B cell (primary cell): ENCODE measurements at regions not wholly inside any gene's neighbourhood (a gene's known extent, or its start where the extent isn't known, plus 50 kb on each side); places are given as distances from the start of the nearest gene placed in this dataset.

Source experiments
- ATAC-seq: fragments of 200-7000 bp; cut with Tn5 transposase; one replicate; pipeline ENCODE4 v1.10.0; 2021; ENCODE audit warnings: low read depth, mild to moderate bottlenecking, moderate number of reproducible peaks, moderate library complexity
- CTCF ChIA-PET: fragments of 350-600 bp; sonication (Branson Sonifier 250); formaldehyde crosslinking; loops from one replicate; lab custom pipeline; 2021; ENCODE audit warnings: antibody characterized with exemption, inconsistent platforms; lab: Charles Lee
- POLR2A ChIA-PET: fragments of 350-600 bp; sonication (Branson Sonifier 250); formaldehyde crosslinking; loops from one replicate; lab custom pipeline; 2021; ENCODE audit warnings: antibody characterized with exemption; lab: Charles Lee
- DNase-seq: peaks from one replicate; pipeline ENCODE4 v3.0.0; 2013
- H2AFZ ChIP-seq: 2 replicates; pipeline ENCODE4 v1.6.1; 2012; ENCODE audit warnings: mild to moderate bottlenecking, low read depth, low read length; ENCODE audit not compliant: insufficient read depth, poor library complexity, severe bottlenecking
- H3K27ac ChIP-seq, 2 donors: 1 replicate in 1 of 2; 2 replicates in 1 of 2; pipeline ENCODE4 v1.5.1; 2012 to 2013; ENCODE audit warnings: low read length in 2 of 2, mild to moderate bottlenecking in 2 of 2, moderate library complexity in 1 of 2
- H3K27me3 ChIP-seq, 4 experiments: fragments of 200-600 bp in 1 of 4; sonication (generic) in 1 of 4; replicated peaks in 1 of 4; 1 replicate in 2 of 4; 2 replicates in 2 of 4; pipeline versions ENCODE4 v1.6.1 to v1.7.0; 2013 to 2016; ENCODE audit warnings: low read length in 3 of 4, mild to moderate bottlenecking in 2 of 4, mixed read lengths in 1 of 4, moderate library complexity in 1 of 4; ENCODE audit not compliant: insufficient read depth in 4 of 4, control insufficient read depth in 3 of 4; ENCODE audit errors: control extremely low read depth in 1 of 4
- H3K36me3 ChIP-seq, 2 experiments: replicated peaks in 1 of 2; 1 replicate in 1 of 2; 2 replicates in 1 of 2; pipeline versions ENCODE4 v1.6.1 to v1.7.1; 2013; ENCODE audit warnings: low read length in 1 of 2; ENCODE audit not compliant: insufficient read depth in 2 of 2, control insufficient read depth in 1 of 2; ENCODE audit errors: control extremely low read depth in 1 of 2, extremely low read depth in 1 of 2
- H3K4me1 ChIP-seq, 2 donors: fragments of 200-600 bp in 1 of 2; sonication (generic) in 1 of 2; 1 replicate in 1 of 2; 2 replicates in 1 of 2; pipeline versions ENCODE4 v1.5.1 to v1.6.1; 2013 to 2017; ENCODE audit warnings: low read length in 2 of 2; ENCODE audit not compliant: control insufficient read depth in 2 of 2, insufficient read depth in 2 of 2
- H3K4me2 ChIP-seq: replicated peaks from 2 replicates; pipeline ENCODE3; 2012; ENCODE audit warnings: mild to moderate bottlenecking, low read depth, low read length; ENCODE audit not compliant: poor library complexity, severe bottlenecking
- H3K4me3 ChIP-seq, 5 experiments: fragments of 200-600 bp in 1 of 5; sonication (generic) in 1 of 5; 1 replicate in 3 of 5; 2 replicates in 2 of 5; pipeline versions ENCODE4 v1.5.1 to v1.7.0; 2011 to 2016; ENCODE audit warnings: low read length in 4 of 5, mild to moderate bottlenecking in 4 of 5, low read depth in 2 of 5, control low read depth in 1 of 5, moderate library complexity in 1 of 5; ENCODE audit not compliant: insufficient read depth in 1 of 5; ENCODE audit errors: control extremely low read depth in 1 of 5, extremely low read depth in 1 of 5
- H3K79me2 ChIP-seq: fragments of 200-600 bp; sonication (generic); one replicate; pipeline ENCODE4 v1.6.0; 2016; ENCODE audit warnings: low read length; ENCODE audit not compliant: control insufficient read depth, insufficient read depth
- H3K9ac ChIP-seq: fragments of 200-600 bp; sonication (generic); 2 replicates; pipeline ENCODE4 v1.6.1; 2017; ENCODE audit warnings: mild to moderate bottlenecking, low read length, moderate library complexity
- H3K9me3 ChIP-seq, 3 donors: one replicate each; pipeline versions ENCODE4 v1.6.1 to v1.7.1; 2013; ENCODE audit warnings: low read length in 2 of 3; ENCODE audit not compliant: control insufficient read depth in 2 of 3, insufficient read depth in 1 of 3; ENCODE audit errors: control extremely low read depth in 1 of 3
- H4K20me1 ChIP-seq: 2 replicates; pipeline ENCODE4 v1.6.0; 2012; ENCODE audit warnings: mild to moderate bottlenecking, low read length; ENCODE audit not compliant: insufficient read depth, control insufficient read depth, poor library complexity, severe bottlenecking
- H3K27ac Mint-ChIP-seq: one replicate; pipeline ENCODE4 v1.8.0; 2021; ENCODE audit warnings: mixed read lengths
- H3K27me3 Mint-ChIP-seq: one replicate; pipeline ENCODE4 v1.8.0; 2021; ENCODE audit warnings: mixed read lengths
- H3K4me1 Mint-ChIP-seq: one replicate; pipeline ENCODE4 v1.8.0; 2021; ENCODE audit warnings: mixed read lengths
- H3K4me3 Mint-ChIP-seq: one replicate; pipeline ENCODE4 v1.8.0; 2021; ENCODE audit warnings: mixed read lengths
- H3K9me3 Mint-ChIP-seq: one replicate; pipeline ENCODE4 v1.8.0; 2022; ENCODE audit warnings: mixed read lengths; ENCODE audit not compliant: insufficient read depth
- EZH2 ChIP-seq: IDR thresholded peaks from 2 replicates; pipeline ENCODE4 v1.6.1; 2012; ENCODE audit warnings: borderline replicate concordance, low read depth, mild to moderate bottlenecking, moderate library complexity, low read length; ENCODE audit not compliant: insufficient read depth, poor library complexity, severe bottlenecking
- WGBS: methylation state at CpG from one replicate; pipeline ENCODE4 v1.1.5; 2013; ENCODE audit warnings: missing lambda C conversion rate; ENCODE audit not compliant: insufficient coverage; 5-methylcytosine and 5-hydroxymethylcytosine counted together
- intact Hi-C: fragments of 100-400 bp; cut with micrococcal nuclease; formaldehyde crosslinking; loops from one replicate; pipeline ENCODE4 v1.10.0; 2022
- TF ChIP-seq, protein P1 (sequence below): fragments of 200-600 bp; IDR thresholded peaks from one replicate; pipeline ENCODE4 v1.8.0; 2022; ENCODE audit warnings: antibody characterized with exemption, mild to moderate bottlenecking

DNA sequence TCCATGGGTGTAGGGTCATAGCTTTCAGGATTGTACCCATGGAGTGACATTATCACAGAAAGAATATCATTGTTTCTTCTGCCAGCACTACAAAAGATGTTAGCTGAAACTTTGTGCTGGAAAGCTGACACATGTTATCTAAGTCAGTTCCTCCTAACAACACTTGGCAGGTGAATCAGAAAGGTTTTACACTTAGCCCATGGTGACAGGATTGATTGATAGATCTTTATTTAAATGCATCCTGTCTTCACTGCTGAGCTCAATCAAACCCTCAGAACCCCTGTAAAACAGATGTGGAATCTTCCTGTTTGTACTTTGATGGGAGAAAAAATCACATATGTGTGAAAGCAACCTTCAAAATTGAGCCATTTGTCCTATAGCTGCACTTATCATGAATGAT lies 811.5 kb upstream of the ANO3 start:
- Histone ChIP-seq H3K9me3 (no peaks in the 10 kb centered on the region), H3K79me2 (no peaks in the 10 kb centered on the region), H3K36me3 (no peaks in the 10 kb centered on the region), H3K4me1 (no peaks in the 10 kb centered on the region), H3K27ac (no peak overlapping the region), H3K9ac (no peak overlapping the region), H3K4me2 (no peak overlapping the region), H3K27me3 (no peaks in the 10 kb centered on the region), H2AFZ (no peak overlapping the region), H4K20me1 (no peaks in the 10 kb centered on the region), H3K4me3 (no peak overlapping the region)
- ChIA-PET POLR2A (no interaction called here), CTCF (no interaction called here)
- intact Hi-C loops = no loop called here
- Mint-ChIP-seq H3K4me1 (no peaks in the 10 kb centered on the region), H3K27ac (no peak overlapping the region), H3K4me3 (no peak overlapping the region), H3K27me3 (no peaks in the 10 kb centered on the region), H3K9me3 (no peaks in the 10 kb centered on the region)
- DNase-seq (no peak), ATAC-seq (no peak)
- TF ChIP-seq, protein P1, sequence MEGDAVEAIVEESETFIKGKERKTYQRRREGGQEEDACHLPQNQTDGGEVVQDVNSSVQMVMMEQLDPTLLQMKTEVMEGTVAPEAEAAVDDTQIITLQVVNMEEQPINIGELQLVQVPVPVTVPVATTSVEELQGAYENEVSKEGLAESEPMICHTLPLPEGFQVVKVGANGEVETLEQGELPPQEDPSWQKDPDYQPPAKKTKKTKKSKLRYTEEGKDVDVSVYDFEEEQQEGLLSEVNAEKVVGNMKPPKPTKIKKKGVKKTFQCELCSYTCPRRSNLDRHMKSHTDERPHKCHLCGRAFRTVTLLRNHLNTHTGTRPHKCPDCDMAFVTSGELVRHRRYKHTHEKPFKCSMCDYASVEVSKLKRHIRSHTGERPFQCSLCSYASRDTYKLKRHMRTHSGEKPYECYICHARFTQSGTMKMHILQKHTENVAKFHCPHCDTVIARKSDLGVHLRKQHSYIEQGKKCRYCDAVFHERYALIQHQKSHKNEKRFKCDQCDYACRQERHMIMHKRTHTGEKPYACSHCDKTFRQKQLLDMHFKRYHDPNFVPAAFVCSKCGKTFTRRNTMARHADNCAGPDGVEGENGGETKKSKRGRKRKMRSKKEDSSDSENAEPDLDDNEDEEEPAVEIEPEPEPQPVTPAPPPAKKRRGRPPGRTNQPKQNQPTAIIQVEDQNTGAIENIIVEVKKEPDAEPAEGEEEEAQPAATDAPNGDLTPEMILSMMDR = no peak
- TF ChIP-seq EZH2 = no peak

DNA sequence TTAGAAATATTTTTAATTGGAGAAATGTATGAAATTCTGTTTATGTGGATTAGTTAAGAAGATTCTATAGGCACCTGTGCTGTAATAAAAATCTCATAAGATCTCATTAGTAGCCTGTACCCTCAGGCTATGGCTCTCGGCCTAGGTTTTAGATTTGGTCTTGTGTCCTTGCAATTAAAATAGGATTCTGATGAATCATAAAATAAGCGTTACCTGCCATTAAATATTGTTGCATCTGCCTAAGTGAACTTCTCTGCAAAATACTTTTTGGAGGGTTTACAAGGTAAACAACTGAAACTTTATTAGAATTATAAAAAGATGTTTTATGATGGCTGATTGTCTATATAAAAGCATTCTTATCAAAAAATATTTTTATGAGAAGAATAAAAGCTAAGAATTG lies 804.1 kb upstream of the ANO3 start:
- Histone ChIP-seq H3K4me2 (no peak overlapping the region), H3K4me1 (no peaks in the 10 kb centered on the region), H2AFZ (no peak overlapping the region), H3K4me3 (no peak overlapping the region), H3K27ac (no peak overlapping the region), H3K79me2 (no peaks in the 10 kb centered on the region), H3K9ac (no peak overlapping the region), H3K27me3 (no peaks in the 10 kb centered on the region), H4K20me1 (no peaks in the 10 kb centered on the region), H3K36me3 (no peaks in the 10 kb centered on the region), H3K9me3 (no peaks in the 10 kb centered on the region)
- ATAC-seq (no peak), DNase-seq (no peak)
- H3K27ac Mint-ChIP-seq = no peak overlapping the region
- no peaks in the 10 kb centered on the region for H3K4me1 Mint-ChIP-seq
- no peaks in the 10 kb centered on the region for H3K9me3 Mint-ChIP-seq
- no peaks in the 10 kb centered on the region for H3K27me3 Mint-ChIP-seq
- POLR2A ChIA-PET = no interaction called here
- H3K4me3 Mint-ChIP-seq = no peak overlapping the region
- intact Hi-C loops = no loop called here
- TF ChIP-seq, protein P1 = no peak
- TF ChIP-seq EZH2 = no peak
- CTCF ChIA-PET = no interaction called here
- no CpG with 5 or more reads among the region's 2 CpGs for WGBS
